ENCODE measurements at regions not wholly inside any gene's neighbourhood (a gene's known extent, or its start where the extent isn't known, plus 50 kb on each side); places are given as distances from the start of the nearest gene placed in this dataset.
A peak's percentile ranks its signal among the peaks of the same experiment; 100 is the strongest.
"Not testable (repeated sequence)": the region's sequence is repeated elsewhere in the genome, so short reads cannot be mapped to it uniquely, and the experiment has no call there.

DNA sequence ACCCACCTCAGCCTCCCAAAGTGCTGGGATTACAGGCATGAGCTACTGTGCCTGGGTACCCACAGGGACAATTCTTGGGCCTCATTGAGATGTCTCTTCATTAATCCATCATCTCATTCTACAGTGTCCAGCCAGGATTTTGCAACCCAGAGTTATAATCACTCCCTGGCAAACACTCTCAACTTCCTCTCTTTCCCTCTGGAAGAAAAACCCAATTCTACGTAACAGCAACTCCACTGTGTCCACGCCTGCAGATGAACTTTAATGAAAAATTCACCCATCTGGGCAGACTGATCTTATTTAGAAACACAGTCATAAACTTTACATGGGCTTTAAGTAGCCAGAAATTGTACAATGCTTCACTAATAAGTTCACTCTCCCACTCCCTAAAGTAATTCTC, 90.1 kb upstream of the ABCC4 start:
- no peak for DNase-seq

GRCh38 chr13:95391785-95392184, 90.5 kb upstream of the ABCC4 start:
- DNase-seq, result no peak

DNA sequence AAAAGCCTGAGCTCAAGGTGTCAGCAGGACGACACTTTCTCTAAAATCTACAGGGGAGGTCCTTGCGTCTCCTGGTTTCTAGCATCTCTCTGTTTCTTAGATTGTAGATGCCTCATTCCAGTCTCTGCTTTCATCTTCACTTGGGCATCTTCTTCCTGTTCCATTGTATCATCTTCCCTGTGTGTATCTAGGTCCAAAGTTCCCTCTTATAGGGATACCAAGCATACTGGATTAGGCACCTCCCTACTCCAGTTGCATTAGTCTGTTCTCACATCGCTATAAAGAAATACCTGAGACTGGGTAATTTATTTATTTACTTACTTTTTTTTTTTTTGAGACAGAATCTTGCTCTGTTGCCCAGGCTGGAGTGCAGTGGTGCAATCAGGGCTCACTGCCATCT, 91.3 kb upstream of the ABCC4 start:
- no peak for DNase-seq

DNA sequence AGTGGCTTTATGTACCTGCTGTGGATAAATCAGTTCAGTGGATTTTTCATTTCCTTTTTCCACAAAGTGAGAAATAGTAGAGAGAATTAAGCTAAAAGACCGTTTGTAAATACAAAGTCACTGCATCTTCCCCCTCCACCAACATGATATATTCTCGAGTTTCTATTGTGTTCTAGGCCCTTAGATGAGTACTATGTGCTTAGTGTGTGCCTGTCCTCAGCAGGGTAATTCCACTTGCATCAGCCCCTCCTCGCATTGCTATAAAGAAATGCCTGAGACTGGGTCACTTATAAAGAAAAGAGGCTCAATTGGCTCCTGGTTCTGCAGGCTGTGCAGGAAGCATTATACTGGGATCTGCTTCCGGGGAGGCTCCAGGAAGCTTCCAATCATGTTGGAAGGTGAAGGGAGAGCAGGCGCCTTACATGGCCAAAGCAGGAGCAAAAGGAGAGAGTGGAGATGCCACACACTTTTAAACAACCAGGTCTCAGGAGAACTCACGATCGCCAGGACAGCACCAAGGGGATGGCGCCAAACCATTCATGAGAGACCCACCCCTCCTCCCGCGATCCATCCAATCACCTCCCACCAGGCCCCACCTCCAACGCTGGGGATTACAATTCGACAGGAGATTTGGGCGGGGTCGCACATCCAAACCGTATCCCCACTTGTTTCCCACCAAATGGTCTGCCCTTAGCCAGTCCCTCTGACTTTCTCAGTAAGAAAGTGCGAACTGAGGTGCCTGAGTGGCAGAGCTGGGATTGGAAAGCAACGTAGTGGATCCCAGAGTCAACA, 102.3 kb upstream of the ABCC4 start:
- no peak for DNase-seq

DNA sequence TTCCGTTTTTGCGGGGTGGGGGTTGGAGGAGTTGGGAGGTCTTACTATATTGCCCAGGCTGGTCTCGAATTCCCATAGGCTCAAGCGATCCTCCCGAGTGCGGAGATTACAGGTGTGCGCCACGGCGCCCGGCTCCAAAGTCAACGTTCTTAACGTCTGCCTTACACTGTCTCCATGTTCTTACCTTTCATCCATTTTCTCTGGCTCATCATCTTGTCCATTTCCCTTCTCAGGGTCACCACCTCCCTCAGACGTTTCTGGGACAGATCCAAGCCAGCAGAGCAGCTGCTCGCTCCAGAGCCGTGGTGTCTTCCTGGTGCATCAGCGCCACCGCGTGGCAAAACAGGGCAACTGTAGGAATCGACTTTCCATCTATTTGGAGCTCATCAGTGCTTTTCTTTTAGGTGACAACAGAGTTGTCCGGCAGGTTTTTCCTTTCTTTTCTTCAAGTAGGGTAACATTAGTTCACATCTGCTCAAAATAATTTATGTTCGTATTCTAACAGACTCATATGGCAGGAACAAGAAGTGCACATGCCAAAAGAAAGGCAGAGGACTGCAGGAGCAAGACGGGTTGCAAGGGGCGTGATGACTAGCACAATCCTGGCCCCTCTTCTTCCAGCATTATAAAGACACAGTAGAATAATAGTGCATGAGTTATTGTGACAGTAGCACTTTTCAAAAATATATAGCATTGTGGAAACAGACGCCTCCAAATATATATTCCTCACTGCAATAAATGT, 103.1 kb upstream of the ABCC4 start:
- peak; percentile 84 for DNase-seq

DNA sequence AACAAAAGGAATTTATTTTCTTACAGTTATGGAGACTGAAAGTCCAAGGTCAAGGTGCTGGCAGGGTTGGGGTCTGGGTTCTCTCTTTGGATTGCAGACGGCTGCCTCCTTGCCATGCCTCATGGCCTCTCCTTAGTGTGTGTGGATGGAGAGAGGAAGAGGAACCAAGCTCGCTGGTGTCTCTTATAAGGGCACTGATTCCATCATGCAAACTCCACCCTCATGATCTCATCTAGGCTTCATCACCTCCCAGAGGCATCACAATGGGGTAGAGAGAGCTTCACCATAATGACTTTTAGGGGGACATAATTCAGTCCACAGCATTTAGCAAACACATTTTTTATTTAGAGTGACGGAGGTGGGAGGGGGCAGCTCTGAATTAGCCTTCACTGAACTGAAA, 104.9 kb upstream of the ABCC4 start:
- no peak for DNase-seq

- no peak for DNase-seq
These were observed 110.3 kb upstream of the ABCC4 start for GRCh38 chr13:95411428-95412040.

DNA sequence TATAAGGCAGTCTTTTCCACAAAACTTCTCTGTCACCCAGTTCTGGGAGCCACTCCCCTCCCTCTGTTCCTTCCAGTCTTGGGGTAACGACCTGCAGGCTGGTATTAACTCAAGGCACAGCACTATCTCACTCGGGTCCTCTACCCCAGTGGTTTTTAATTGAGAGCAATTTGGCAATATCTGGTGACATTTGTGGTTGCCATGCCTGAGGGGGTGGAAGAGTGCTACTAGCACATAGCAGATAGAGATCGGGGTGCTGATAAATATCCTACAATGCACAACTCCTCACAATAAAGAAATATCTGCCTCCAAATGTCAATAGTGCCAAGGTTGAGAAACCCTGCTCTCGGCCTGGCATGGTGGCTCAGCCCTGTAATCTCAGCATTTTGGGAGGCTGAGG, 117.7 kb upstream of the ABCC4 start:
- no peak for DNase-seq

GRCh38 chr13:95420501-95420900, 119.2 kb upstream of the ABCC4 start:
- no peak for DNase-seq

- no peak for DNase-seq
These were observed 125.4 kb upstream of the ABCC4 start for GRCh38 chr13:95426631-95427030.

GRCh38 chr13:95430525-95430924, 122.0 kb upstream of the CLDN10 start:
- DNase-seq, result not testable (repeated sequence)

DNA sequence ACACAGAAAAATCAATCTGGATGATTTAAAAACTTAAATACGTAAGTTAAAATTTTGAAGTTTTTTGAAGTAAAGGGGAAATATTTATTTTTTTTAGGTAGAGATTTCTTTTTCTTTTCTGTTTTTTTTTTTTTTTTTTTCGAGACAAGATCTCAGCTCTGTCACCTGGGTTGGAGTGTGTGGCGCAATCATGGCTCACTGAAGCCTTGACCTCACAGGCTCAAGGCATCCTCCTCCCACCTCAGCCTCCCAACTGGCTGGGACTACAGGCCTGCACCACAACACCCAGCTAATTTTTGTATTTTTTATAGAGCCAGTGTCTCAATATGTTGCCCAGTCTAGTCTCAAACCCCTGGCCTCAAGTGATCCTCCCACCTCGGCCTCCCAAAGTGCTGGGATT, 120.4 kb upstream of the CLDN10 start:
- no peak for DNase-seq

GRCh38 chr13:95433537-95433936, 119.0 kb upstream of the CLDN10 start:
- DNase-seq, result no peak

GRCh38 chr13:95434111-95434510, 118.4 kb upstream of the CLDN10 start:
- DNase-seq, result no peak

- DNase-seq, result no peak
These were observed 115.0 kb upstream of the CLDN10 start for GRCh38 chr13:95437561-95437960.

- no peak for DNase-seq
These were observed 114.2 kb upstream of the CLDN10 start for GRCh38 chr13:95438297-95438696.

GRCh38 chr13:95440441-95441088, 112.0 kb upstream of the CLDN10 start:
- no peak for DNase-seq

- no peak for DNase-seq
These were observed 111.2 kb upstream of the CLDN10 start for GRCh38 chr13:95441326-95441725.

GRCh38 chr13:95444006-95444730, 108.4 kb upstream of the CLDN10 start:
- DNase-seq, result no peak

DNA sequence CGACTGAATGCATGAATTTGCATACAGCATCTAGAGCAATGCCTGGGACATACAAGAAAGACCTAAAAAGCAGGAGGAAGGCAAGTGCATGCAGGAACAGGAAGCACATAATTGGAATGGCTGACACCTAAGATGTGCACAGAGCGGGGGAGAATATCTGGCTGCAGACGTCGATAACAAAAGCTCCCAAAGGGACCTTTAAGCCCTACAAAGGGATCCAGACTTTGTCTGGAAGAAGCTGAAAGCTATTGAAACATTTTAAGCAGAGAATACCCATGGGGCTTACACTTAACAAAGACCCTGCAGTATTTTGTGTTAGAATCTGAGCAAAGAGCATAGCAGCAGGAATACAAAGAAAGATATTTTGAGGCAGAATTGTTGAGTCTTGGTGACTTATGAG, 107.4 kb upstream of the CLDN10 start:
- DNase-seq, result no peak

- DNase-seq, result no peak
These were observed 104.7 kb upstream of the CLDN10 start for GRCh38 chr13:95447814-95448213.

- DNase-seq, result no peak
These were observed 100.9 kb upstream of the CLDN10 start for GRCh38 chr13:95451656-95452055.

- no peak for DNase-seq
These were observed 100.1 kb upstream of the CLDN10 start for GRCh38 chr13:95452375-95452774.
